ENCODE measurements at regions not wholly inside any gene's neighbourhood (a gene's known extent, or its start where the extent isn't known, plus 50 kb on each side); places are given as distances from the start of the nearest gene placed in this dataset.

DNA sequence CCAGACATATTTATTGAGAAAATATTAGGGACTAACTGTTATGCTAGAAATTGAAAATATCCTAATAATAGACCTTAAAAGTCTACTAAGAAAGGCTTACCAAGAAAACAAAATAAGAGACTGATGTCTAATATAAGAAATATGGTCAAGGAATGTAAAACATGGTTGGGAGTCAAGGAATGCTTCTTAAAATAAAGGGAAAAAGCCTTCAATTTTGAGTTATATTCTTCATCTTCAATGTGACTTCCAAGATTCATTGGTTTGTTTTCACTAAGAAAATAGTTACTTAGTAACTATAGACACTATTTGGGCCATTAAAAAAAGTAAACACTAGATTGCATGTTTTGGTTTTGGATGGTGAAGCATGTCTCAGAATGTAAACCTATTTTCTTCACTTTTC is 88.1 kb upstream of the ETV6 start:
- intact Hi-C loops (cut with DNase I), result no loop called here
- Histone ChIP-seq H3K36me3 (no peaks in the 10 kb centered on the region), H3K4me1 (ENCODE audit: insufficient read depth) (peaks cover 3% of the 10 kb centered on the region), H3K27me3 (no peaks in the 10 kb centered on the region), H3K27ac (no peak overlapping the region), H3K4me3 (no peak overlapping the region), H3K9me3 (no peaks in the 10 kb centered on the region)
- TF ChIP-seq EP300 (IDR thresholded peaks at IDR 0.05) (no peak), POLR2A (IDR thresholded peaks at IDR 0.05) (no peak)
- TF ChIP-seq, protein P1, sequence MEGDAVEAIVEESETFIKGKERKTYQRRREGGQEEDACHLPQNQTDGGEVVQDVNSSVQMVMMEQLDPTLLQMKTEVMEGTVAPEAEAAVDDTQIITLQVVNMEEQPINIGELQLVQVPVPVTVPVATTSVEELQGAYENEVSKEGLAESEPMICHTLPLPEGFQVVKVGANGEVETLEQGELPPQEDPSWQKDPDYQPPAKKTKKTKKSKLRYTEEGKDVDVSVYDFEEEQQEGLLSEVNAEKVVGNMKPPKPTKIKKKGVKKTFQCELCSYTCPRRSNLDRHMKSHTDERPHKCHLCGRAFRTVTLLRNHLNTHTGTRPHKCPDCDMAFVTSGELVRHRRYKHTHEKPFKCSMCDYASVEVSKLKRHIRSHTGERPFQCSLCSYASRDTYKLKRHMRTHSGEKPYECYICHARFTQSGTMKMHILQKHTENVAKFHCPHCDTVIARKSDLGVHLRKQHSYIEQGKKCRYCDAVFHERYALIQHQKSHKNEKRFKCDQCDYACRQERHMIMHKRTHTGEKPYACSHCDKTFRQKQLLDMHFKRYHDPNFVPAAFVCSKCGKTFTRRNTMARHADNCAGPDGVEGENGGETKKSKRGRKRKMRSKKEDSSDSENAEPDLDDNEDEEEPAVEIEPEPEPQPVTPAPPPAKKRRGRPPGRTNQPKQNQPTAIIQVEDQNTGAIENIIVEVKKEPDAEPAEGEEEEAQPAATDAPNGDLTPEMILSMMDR (IDR thresholded peaks at IDR 0.05), result no peak
- no peak for DNase-seq

DNA sequence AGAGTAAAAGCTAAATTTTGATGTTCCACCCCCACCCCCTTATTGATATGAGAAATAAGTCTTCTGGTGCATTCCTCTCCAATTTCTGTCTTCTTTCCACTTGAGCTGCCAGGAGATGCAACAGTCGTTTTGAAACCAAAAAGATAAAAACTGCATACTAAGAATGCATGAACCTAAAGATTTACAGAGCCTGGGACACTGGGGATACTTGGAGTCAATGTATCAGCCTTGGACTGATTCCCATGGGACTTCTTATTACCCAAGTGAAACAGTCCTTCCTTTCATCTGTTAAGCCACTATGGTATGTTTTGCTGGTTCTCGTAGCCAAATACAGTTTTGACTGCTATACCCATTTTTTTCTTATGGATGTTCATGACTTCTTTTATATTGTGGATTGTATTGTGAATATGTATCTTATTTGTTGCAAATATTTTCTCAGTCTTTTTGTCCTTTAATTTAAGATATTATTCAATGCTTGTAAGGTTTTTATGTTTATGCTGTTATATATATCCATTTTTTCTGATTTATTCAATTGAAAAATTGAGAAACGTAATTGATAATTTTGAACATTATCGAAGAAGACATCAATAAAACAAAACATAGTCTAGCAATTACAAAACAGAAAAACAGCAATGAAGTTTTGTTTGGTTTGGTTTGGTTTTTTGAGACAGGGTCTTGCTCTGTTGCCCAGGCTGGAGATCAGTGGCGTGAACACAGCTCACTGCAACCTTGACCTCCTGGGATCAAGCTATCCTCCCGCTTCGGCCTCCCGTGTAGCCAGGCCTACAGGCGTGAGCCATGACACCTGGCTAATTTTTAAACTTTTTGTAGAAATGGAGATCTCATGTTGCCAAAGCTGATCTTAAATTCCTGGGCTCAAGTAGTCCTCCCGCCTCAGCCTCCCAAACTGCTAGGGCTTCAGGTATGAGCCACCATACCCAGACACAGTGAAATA is 85.4 kb upstream of the ETV6 start:
- no peak overlapping the region for H3K4me3 ChIP-seq
- no peak for TF ChIP-seq POLR2A (IDR thresholded peaks at IDR 0.05)
- no peak for TF ChIP-seq EP300 (IDR thresholded peaks at IDR 0.05)
- TF ChIP-seq, protein P1 (IDR thresholded peaks at IDR 0.05), result no peak
- no peak for DNase-seq
- no peaks in the 10 kb centered on the region for H3K36me3 ChIP-seq
- H3K27me3 ChIP-seq, result no peaks in the 10 kb centered on the region
- intact Hi-C loops (cut with DNase I), result no loop called here
- no peak overlapping the region for H3K27ac ChIP-seq
- 70 to 76% (median 74%) methylated on average over 10 of the region's 10 CpGs for WGBS, 3 donors
- H3K9me3 ChIP-seq, result no peaks in the 10 kb centered on the region
- no peaks in the 10 kb centered on the region for H3K4me1 ChIP-seq (ENCODE audit: insufficient read depth)

DNA sequence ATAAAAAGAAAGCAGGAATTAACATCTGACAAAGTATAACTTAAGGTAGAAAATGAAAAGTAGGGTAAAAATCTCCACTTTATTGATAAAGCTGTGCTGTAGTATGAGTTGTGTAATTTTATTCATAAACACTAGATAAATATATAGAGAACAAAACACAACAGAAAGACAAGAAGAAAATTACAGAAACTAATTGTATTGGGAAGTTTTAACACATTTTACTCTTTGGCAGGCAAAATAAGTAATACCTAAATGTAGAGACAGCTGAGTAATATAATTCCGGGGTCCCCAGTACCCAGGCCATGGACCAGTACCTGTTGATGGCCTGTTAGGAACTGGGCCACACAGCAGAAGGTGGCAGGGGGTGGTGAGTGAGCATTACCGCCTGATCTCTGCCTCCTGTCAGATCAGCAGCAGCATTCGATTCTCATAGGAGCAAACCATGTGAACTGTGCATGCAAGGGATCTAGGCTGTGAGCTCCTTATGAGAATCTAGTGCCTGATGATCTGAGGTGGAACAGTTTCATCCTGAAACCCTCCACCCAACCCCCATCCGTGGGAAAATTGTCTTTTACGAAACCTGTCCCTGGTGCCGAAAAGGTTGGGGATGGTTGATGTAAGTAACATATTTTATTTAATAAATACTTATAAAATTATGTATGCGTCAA is 84.4 kb upstream of the ETV6 start:
- Histone ChIP-seq H3K9me3 (no peaks in the 10 kb centered on the region), H3K4me1 (ENCODE audit: insufficient read depth) (no peaks in the 10 kb centered on the region), H3K36me3 (no peaks in the 10 kb centered on the region), H3K27ac (no peak overlapping the region), H3K4me3 (no peak overlapping the region), H3K27me3 (no peaks in the 10 kb centered on the region)
- intact Hi-C loops (cut with DNase I), result no loop called here
- WGBS, 3 donors, result 92 to 94% (median 92%) methylated on average over 7 of the region's 7 CpGs
- no peak for DNase-seq
- TF ChIP-seq POLR2A (IDR thresholded peaks at IDR 0.05) (no peak), EP300 (IDR thresholded peaks at IDR 0.05) (no peak)
- TF ChIP-seq, protein P1 (IDR thresholded peaks at IDR 0.05), result no peak

DNA sequence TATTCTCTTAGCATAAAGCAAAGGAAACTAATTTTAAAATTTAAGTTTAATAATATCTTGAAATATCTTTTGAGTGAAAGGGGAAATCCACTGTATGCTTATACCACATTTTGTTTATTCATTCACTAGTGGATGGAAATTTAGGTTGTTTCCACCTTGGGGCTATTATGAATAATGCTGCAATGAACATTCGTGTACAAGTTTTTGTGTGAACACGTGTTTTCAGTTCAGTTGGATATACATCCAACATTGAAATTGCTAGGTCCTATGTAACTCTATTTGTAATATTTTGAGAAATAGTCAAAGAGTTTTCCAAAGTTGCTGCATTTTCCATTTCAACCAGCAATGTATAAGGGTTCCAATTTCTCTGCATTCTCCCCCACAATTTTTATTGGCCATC is 83.7 kb upstream of the ETV6 start:
- H3K4me1 ChIP-seq (ENCODE audit: insufficient read depth), result no peaks in the 10 kb centered on the region
- intact Hi-C loops (cut with DNase I), result no loop called here
- H3K9me3 ChIP-seq, result no peaks in the 10 kb centered on the region
- no peaks in the 10 kb centered on the region for H3K27me3 ChIP-seq
- no peaks in the 10 kb centered on the region for H3K36me3 ChIP-seq
- no peak for DNase-seq
- WGBS, 3 donors, result 85 to 89% (median 87%) methylated on average over 2 of the region's 2 CpGs
- H3K4me3 ChIP-seq, result no peak overlapping the region
- TF ChIP-seq EP300 (IDR thresholded peaks at IDR 0.05) (no peak), POLR2A (IDR thresholded peaks at IDR 0.05) (no peak)
- TF ChIP-seq, protein P1 (IDR thresholded peaks at IDR 0.05), result no peak
- no peak overlapping the region for H3K27ac ChIP-seq

Measured in ovary (tissue), 7 donors.